B cell (primary cell): ENCODE measurements at regions not wholly inside any gene's neighbourhood (a gene's known extent, or its start where the extent isn't known, plus 50 kb on each side); places are given as distances from the start of the nearest gene placed in this dataset.

ENCODE experiments used
- ATAC-seq: fragments of 200-7000 bp; cut with Tn5 transposase; one replicate; pipeline ENCODE4 v1.10.0; 2021; ENCODE audit warnings: low read depth, mild to moderate bottlenecking, moderate number of reproducible peaks, moderate library complexity
- CTCF ChIA-PET: fragments of 350-600 bp; sonication (Branson Sonifier 250); formaldehyde crosslinking; loops from one replicate; lab custom pipeline; 2021; ENCODE audit warnings: antibody characterized with exemption, inconsistent platforms; lab: Charles Lee
- POLR2A ChIA-PET: fragments of 350-600 bp; sonication (Branson Sonifier 250); formaldehyde crosslinking; loops from one replicate; lab custom pipeline; 2021; ENCODE audit warnings: antibody characterized with exemption; lab: Charles Lee
- DNase-seq: peaks from one replicate; pipeline ENCODE4 v3.0.0; 2013
- H2AFZ ChIP-seq: 2 replicates; pipeline ENCODE4 v1.6.1; 2012; ENCODE audit warnings: mild to moderate bottlenecking, low read depth, low read length; ENCODE audit not compliant: insufficient read depth, poor library complexity, severe bottlenecking
- H3K27ac ChIP-seq, 2 donors: 1 replicate in 1 of 2; 2 replicates in 1 of 2; pipeline ENCODE4 v1.5.1; 2012 to 2013; ENCODE audit warnings: low read length in 2 of 2, mild to moderate bottlenecking in 2 of 2, moderate library complexity in 1 of 2
- H3K27me3 ChIP-seq, 4 experiments: fragments of 200-600 bp in 1 of 4; sonication (generic) in 1 of 4; replicated peaks in 1 of 4; 1 replicate in 2 of 4; 2 replicates in 2 of 4; pipeline versions ENCODE4 v1.6.1 to v1.7.0; 2013 to 2016; ENCODE audit warnings: low read length in 3 of 4, mild to moderate bottlenecking in 2 of 4, mixed read lengths in 1 of 4, moderate library complexity in 1 of 4; ENCODE audit not compliant: insufficient read depth in 4 of 4, control insufficient read depth in 3 of 4; ENCODE audit errors: control extremely low read depth in 1 of 4
- H3K36me3 ChIP-seq, 2 experiments: replicated peaks in 1 of 2; 1 replicate in 1 of 2; 2 replicates in 1 of 2; pipeline versions ENCODE4 v1.6.1 to v1.7.1; 2013; ENCODE audit warnings: low read length in 1 of 2; ENCODE audit not compliant: insufficient read depth in 2 of 2, control insufficient read depth in 1 of 2; ENCODE audit errors: control extremely low read depth in 1 of 2, extremely low read depth in 1 of 2
- H3K4me1 ChIP-seq, 2 donors: fragments of 200-600 bp in 1 of 2; sonication (generic) in 1 of 2; 1 replicate in 1 of 2; 2 replicates in 1 of 2; pipeline versions ENCODE4 v1.5.1 to v1.6.1; 2013 to 2017; ENCODE audit warnings: low read length in 2 of 2; ENCODE audit not compliant: control insufficient read depth in 2 of 2, insufficient read depth in 2 of 2
- H3K4me2 ChIP-seq: replicated peaks from 2 replicates; pipeline ENCODE3; 2012; ENCODE audit warnings: mild to moderate bottlenecking, low read depth, low read length; ENCODE audit not compliant: poor library complexity, severe bottlenecking
- H3K4me3 ChIP-seq, 5 experiments: fragments of 200-600 bp in 1 of 5; sonication (generic) in 1 of 5; 1 replicate in 3 of 5; 2 replicates in 2 of 5; pipeline versions ENCODE4 v1.5.1 to v1.7.0; 2011 to 2016; ENCODE audit warnings: low read length in 4 of 5, mild to moderate bottlenecking in 4 of 5, low read depth in 2 of 5, control low read depth in 1 of 5, moderate library complexity in 1 of 5; ENCODE audit not compliant: insufficient read depth in 1 of 5; ENCODE audit errors: control extremely low read depth in 1 of 5, extremely low read depth in 1 of 5
- H3K79me2 ChIP-seq: fragments of 200-600 bp; sonication (generic); one replicate; pipeline ENCODE4 v1.6.0; 2016; ENCODE audit warnings: low read length; ENCODE audit not compliant: control insufficient read depth, insufficient read depth
- H3K9ac ChIP-seq: fragments of 200-600 bp; sonication (generic); 2 replicates; pipeline ENCODE4 v1.6.1; 2017; ENCODE audit warnings: mild to moderate bottlenecking, low read length, moderate library complexity
- H3K9me3 ChIP-seq, 3 donors: one replicate each; pipeline versions ENCODE4 v1.6.1 to v1.7.1; 2013; ENCODE audit warnings: low read length in 2 of 3; ENCODE audit not compliant: control insufficient read depth in 2 of 3, insufficient read depth in 1 of 3; ENCODE audit errors: control extremely low read depth in 1 of 3
- H4K20me1 ChIP-seq: 2 replicates; pipeline ENCODE4 v1.6.0; 2012; ENCODE audit warnings: mild to moderate bottlenecking, low read length; ENCODE audit not compliant: insufficient read depth, control insufficient read depth, poor library complexity, severe bottlenecking
- H3K27ac Mint-ChIP-seq: one replicate; pipeline ENCODE4 v1.8.0; 2021; ENCODE audit warnings: mixed read lengths
- H3K27me3 Mint-ChIP-seq: one replicate; pipeline ENCODE4 v1.8.0; 2021; ENCODE audit warnings: mixed read lengths
- H3K4me1 Mint-ChIP-seq: one replicate; pipeline ENCODE4 v1.8.0; 2021; ENCODE audit warnings: mixed read lengths
- H3K4me3 Mint-ChIP-seq: one replicate; pipeline ENCODE4 v1.8.0; 2021; ENCODE audit warnings: mixed read lengths
- H3K9me3 Mint-ChIP-seq: one replicate; pipeline ENCODE4 v1.8.0; 2022; ENCODE audit warnings: mixed read lengths; ENCODE audit not compliant: insufficient read depth
- EZH2 ChIP-seq: IDR thresholded peaks from 2 replicates; pipeline ENCODE4 v1.6.1; 2012; ENCODE audit warnings: borderline replicate concordance, low read depth, mild to moderate bottlenecking, moderate library complexity, low read length; ENCODE audit not compliant: insufficient read depth, poor library complexity, severe bottlenecking
- WGBS: methylation state at CpG from one replicate; pipeline ENCODE4 v1.1.5; 2013; ENCODE audit warnings: missing lambda C conversion rate; ENCODE audit not compliant: insufficient coverage; 5-methylcytosine and 5-hydroxymethylcytosine counted together
- intact Hi-C: fragments of 100-400 bp; cut with micrococcal nuclease; formaldehyde crosslinking; loops from one replicate; pipeline ENCODE4 v1.10.0; 2022
- TF ChIP-seq, protein P1 (sequence below): fragments of 200-600 bp; IDR thresholded peaks from one replicate; pipeline ENCODE4 v1.8.0; 2022; ENCODE audit warnings: antibody characterized with exemption, mild to moderate bottlenecking

- Histone ChIP-seq H3K4me2 (no peak overlapping the region), H2AFZ (no peak overlapping the region), H3K9ac (no peak overlapping the region), H4K20me1 (no peaks in the 10 kb centered on the region), H3K79me2 (no peaks in the 10 kb centered on the region), H3K9me3 (peaks cover 0 to 7% (median 0%) of the 10 kb centered on the region in 3 donors), H3K4me3 (no peak overlapping the region), H3K36me3 (no peaks in the 10 kb centered on the region), H3K27me3 (no peaks in the 10 kb centered on the region), H3K4me1 (no peaks in the 10 kb centered on the region), H3K27ac (no peak overlapping the region)
- TF ChIP-seq, protein P1, sequence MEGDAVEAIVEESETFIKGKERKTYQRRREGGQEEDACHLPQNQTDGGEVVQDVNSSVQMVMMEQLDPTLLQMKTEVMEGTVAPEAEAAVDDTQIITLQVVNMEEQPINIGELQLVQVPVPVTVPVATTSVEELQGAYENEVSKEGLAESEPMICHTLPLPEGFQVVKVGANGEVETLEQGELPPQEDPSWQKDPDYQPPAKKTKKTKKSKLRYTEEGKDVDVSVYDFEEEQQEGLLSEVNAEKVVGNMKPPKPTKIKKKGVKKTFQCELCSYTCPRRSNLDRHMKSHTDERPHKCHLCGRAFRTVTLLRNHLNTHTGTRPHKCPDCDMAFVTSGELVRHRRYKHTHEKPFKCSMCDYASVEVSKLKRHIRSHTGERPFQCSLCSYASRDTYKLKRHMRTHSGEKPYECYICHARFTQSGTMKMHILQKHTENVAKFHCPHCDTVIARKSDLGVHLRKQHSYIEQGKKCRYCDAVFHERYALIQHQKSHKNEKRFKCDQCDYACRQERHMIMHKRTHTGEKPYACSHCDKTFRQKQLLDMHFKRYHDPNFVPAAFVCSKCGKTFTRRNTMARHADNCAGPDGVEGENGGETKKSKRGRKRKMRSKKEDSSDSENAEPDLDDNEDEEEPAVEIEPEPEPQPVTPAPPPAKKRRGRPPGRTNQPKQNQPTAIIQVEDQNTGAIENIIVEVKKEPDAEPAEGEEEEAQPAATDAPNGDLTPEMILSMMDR = no peak
- TF ChIP-seq EZH2 = no peak
- H3K4me1 Mint-ChIP-seq = peaks cover 14% of the 10 kb centered on the region
- no peak for DNase-seq
- no peak for ATAC-seq
- ChIA-PET CTCF (no interaction called here), POLR2A (no interaction called here)
- intact Hi-C loops = no loop called here
- H3K9me3 Mint-ChIP-seq = no peaks in the 10 kb centered on the region
- no peaks in the 10 kb centered on the region for H3K27me3 Mint-ChIP-seq
- no peak overlapping the region for H3K27ac Mint-ChIP-seq
- no peak overlapping the region for H3K4me3 Mint-ChIP-seq
Measured at GRCh38 chr2:166614503-166614902, 120.5 kb upstream of the SCN7A start.

DNA sequence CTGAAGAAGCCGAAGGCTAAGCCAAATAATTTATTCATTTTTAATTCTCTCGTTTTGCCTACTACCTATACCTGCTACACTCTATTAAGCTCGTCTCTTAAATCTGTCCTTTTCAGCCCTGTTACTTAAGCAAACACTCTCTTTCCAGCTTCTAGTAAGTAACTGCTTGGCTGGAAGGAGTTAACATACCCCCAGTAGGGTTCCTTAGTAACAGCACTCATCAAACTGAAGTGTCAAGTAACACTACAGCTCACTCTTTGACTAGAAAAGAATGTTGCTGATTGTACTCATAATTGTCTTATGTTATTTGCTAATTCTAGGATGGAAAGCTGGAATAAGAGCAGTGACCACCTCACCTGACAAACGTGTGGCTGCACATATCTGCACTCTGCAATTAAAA, 120.0 kb upstream of the SCN7A start:
- Histone ChIP-seq H3K4me1 (no peaks in the 10 kb centered on the region), H3K27me3 (no peaks in the 10 kb centered on the region), H3K27ac (no peak overlapping the region), H2AFZ (no peak overlapping the region), H3K4me3 (no peak overlapping the region), H3K36me3 (no peaks in the 10 kb centered on the region), H3K4me2 (no peak overlapping the region), H3K79me2 (no peaks in the 10 kb centered on the region), H3K9ac (no peak overlapping the region), H3K9me3 (peaks cover 0 to 9% (median 0%) of the 10 kb centered on the region in 3 donors), H4K20me1 (no peaks in the 10 kb centered on the region)
- Mint-ChIP-seq H3K27me3 (no peaks in the 10 kb centered on the region), H3K4me3 (no peak overlapping the region), H3K9me3 (no peaks in the 10 kb centered on the region), H3K4me1 (peaks cover 14% of the 10 kb centered on the region), H3K27ac (no peak overlapping the region)
- no CpG with 5 or more reads among the region's 4 CpGs for WGBS
- ChIA-PET POLR2A (no interaction called here), CTCF (interaction anchor here (0.9 kb wide), 1 partner anchor 658 kb away, joined by 3 read pairs; no protein-coding TSS in a partner anchor)
- TF ChIP-seq, protein P1 = no peak
- no peak for TF ChIP-seq EZH2
- ATAC-seq (no peak), DNase-seq (no peak)
- intact Hi-C loops = no loop called here
